Neural cell (in vitro differentiated cells): ENCODE measurements at regions not wholly inside any gene's neighbourhood (a gene's known extent, or its start where the extent isn't known, plus 50 kb on each side); places are given as distances from the start of the nearest gene placed in this dataset.

Source experiments
- H2AFZ ChIP-seq: fragments of 200-600, 300-800 bp; sonication (generic), shearing (Covaris generic); 2 replicates; pipeline ENCODE4 v1.6.0; 2014; ENCODE audit warnings: low read depth, mild to moderate bottlenecking, antibody characterized with exemption, low read length, moderate library complexity
- H3F3A ChIP-seq: fragments of 200-600 bp; shearing (Covaris generic); 2 replicates; pipeline ENCODE4 v1.6.1; 2016; ENCODE audit warnings: mild to moderate bottlenecking, moderate library complexity, mixed read lengths, antibody characterized with exemption, low read length; ENCODE audit not compliant: insufficient read depth, poor library complexity, severe bottlenecking
- H3K27ac ChIP-seq: fragments of 200-600, 300-800 bp; sonication (generic), shearing (Covaris generic); 2 replicates; pipeline ENCODE4 v1.5.1; 2014; ENCODE audit warnings: mild to moderate bottlenecking, low read length, moderate library complexity
- H3K27me3 ChIP-seq: fragments of 300-800, 200-600 bp; sonication (generic), shearing (Covaris generic); 2 replicates; pipeline ENCODE4 v1.6.0; 2014; ENCODE audit warnings: mild to moderate bottlenecking, low read depth, low read length, moderate library complexity; ENCODE audit not compliant: insufficient read depth
- H3K36me3 ChIP-seq: fragments of 300-800, 200-600 bp; sonication (generic), shearing (Covaris generic); 2 replicates; pipeline ENCODE4 v1.5.1; 2014; ENCODE audit warnings: mild to moderate bottlenecking, antibody characterized with exemption, low read length, moderate library complexity; ENCODE audit not compliant: insufficient read depth
- H3K4me2 ChIP-seq: fragments of 300-800, 200-600 bp; sonication (generic), shearing (Covaris generic); 2 replicates; pipeline ENCODE4 v1.6.0; 2014; ENCODE audit warnings: mild to moderate bottlenecking, low read length
- H3K4me3 ChIP-seq: fragments of 300-800, 200-600 bp; sonication (generic), shearing (Covaris generic); 2 replicates; pipeline ENCODE4 v1.5.1; 2014; ENCODE audit warnings: mild to moderate bottlenecking, low read length, moderate library complexity
- H3K79me2 ChIP-seq: fragments of 200-600 bp; shearing (Covaris generic); replicated peaks from 2 replicates; pipeline ENCODE4 v1.6.0; 2014; ENCODE audit warnings: mild to moderate bottlenecking, low read length, moderate library complexity; ENCODE audit not compliant: insufficient read depth
- H3K9ac ChIP-seq: fragments of 300-800, 200-600 bp; sonication (generic), shearing (Covaris generic); 2 replicates; pipeline ENCODE4 v1.6.1; 2016; ENCODE audit warnings: mild to moderate bottlenecking, low read length, mixed read lengths
- H3K9me2 ChIP-seq: fragments of 200-600 bp; shearing (Covaris generic); 2 replicates; pipeline ENCODE4 v1.6.1; 2016; ENCODE audit warnings: mild to moderate bottlenecking, low read length, mixed read lengths; ENCODE audit not compliant: insufficient read depth
- H3K9me3 ChIP-seq: fragments of 200-600, 300-800 bp; sonication (generic), shearing (Covaris generic); 2 replicates; pipeline ENCODE4 v1.6.1; 2016; ENCODE audit warnings: mild to moderate bottlenecking, mixed run types, low read length, moderate library complexity, mixed read lengths
- H4K20me1 ChIP-seq: fragments of 200-600 bp; shearing (Covaris generic); 2 replicates; pipeline ENCODE4 v1.6.1; 2016; ENCODE audit warnings: mild to moderate bottlenecking, mixed run types; ENCODE audit not compliant: insufficient read depth
- CTCF ChIP-seq: fragments of 450-650 bp; IDR thresholded peaks from 2 replicates; pipeline ENCODE4 v1.5.1; 2014; ENCODE audit warnings: antibody characterized with exemption, mild to moderate bottlenecking, moderate library complexity; ENCODE audit not compliant: poor library complexity, severe bottlenecking
- EP300 ChIP-seq: fragments of 450-650 bp; conservative IDR thresholded peaks from 2 replicates; pipeline ENCODE4 v1.6.1; 2014; ENCODE audit warnings: antibody characterized with exemption, mild to moderate bottlenecking, moderate library complexity; ENCODE audit not compliant: poor library complexity, severe bottlenecking
- EZH2 ChIP-seq: fragments of 200-600, 300-800 bp; shearing (Covaris generic), sonication (generic); IDR thresholded peaks from 2 replicates; pipeline ENCODE4 v1.6.1; 2014; ENCODE audit warnings: antibody characterized with exemption, low read length, borderline replicate concordance, mild to moderate bottlenecking; ENCODE audit not compliant: insufficient read depth, poor library complexity, severe bottlenecking
- MXI1 ChIP-seq: fragments of 450-650 bp; conservative IDR thresholded peaks from 2 replicates; pipeline ENCODE4 v1.6.1; 2014; ENCODE audit warnings: antibody characterized with exemption, mild to moderate bottlenecking; ENCODE audit not compliant: poor library complexity, severe bottlenecking
- POLR2AphosphoS5 ChIP-seq: IDR thresholded peaks from 2 replicates; pipeline ENCODE4 v1.6.1; 2012
- RAD21 ChIP-seq: fragments of 450-650 bp; conservative IDR thresholded peaks from 2 replicates; pipeline ENCODE4 v1.6.1; 2014; ENCODE audit warnings: antibody characterized with exemption, mild to moderate bottlenecking, moderate library complexity
- REST ChIP-seq: IDR thresholded peaks from 2 replicates; pipeline ENCODE4 v1.6.1; 2012; ENCODE audit warnings: borderline replicate concordance
- SMC3 ChIP-seq: fragments of 450-650 bp; conservative IDR thresholded peaks from 2 replicates; pipeline ENCODE4 v1.6.1; 2014; ENCODE audit warnings: antibody characterized with exemption, mild to moderate bottlenecking, moderate library complexity; ENCODE audit not compliant: poor library complexity
- TAF1 ChIP-seq: IDR thresholded peaks from 2 replicates; pipeline ENCODE4 v1.6.1; 2012; ENCODE audit warnings: low read depth

- Histone ChIP-seq H3K79me2 (no peaks in the 10 kb centered on the region), H3K36me3 (no peaks in the 10 kb centered on the region), H3K27ac (no peak overlapping the region), H3K4me3 (no peak overlapping the region), H3F3A (no peaks in the 10 kb centered on the region), H3K9ac (no peak overlapping the region), H3K4me2 (no peak overlapping the region), H3K9me3 (no peaks in the 10 kb centered on the region), H4K20me1 (no peaks in the 10 kb centered on the region), H3K27me3 (no peaks in the 10 kb centered on the region), H3K9me2 (no peaks in the 10 kb centered on the region), H2AFZ (no peak overlapping the region)
- TF ChIP-seq TAF1, result no peak
- TF ChIP-seq EZH2, result no peak
- TF ChIP-seq CTCF, result no peak
- no peak for TF ChIP-seq MXI1
- TF ChIP-seq EP300, result no peak
- no peak for TF ChIP-seq POLR2AphosphoS5
- no peak for TF ChIP-seq RAD21
- no peak for TF ChIP-seq SMC3
- TF ChIP-seq REST, result no peak
These were observed 62.8 kb upstream of the KDM7A start for GRCh38 chr7:140239653-140239935.

GRCh38 chr7:140238778-140239652 is 62.2 kb upstream of the KDM7A start:
- no peaks in the 10 kb centered on the region for H3K36me3 ChIP-seq
- no peaks in the 10 kb centered on the region for H3K9me2 ChIP-seq
- H3K27ac ChIP-seq, result no peak overlapping the region
- no peaks in the 10 kb centered on the region for H3K27me3 ChIP-seq
- no peak overlapping the region for H3K9ac ChIP-seq
- H2AFZ ChIP-seq, result no peak overlapping the region
- no peaks in the 10 kb centered on the region for H3K9me3 ChIP-seq
- TF ChIP-seq MXI1 (no peak), POLR2AphosphoS5 (no peak), EZH2 (no peak), REST (no peak), SMC3 (no peak), RAD21 (no peak), TAF1 (no peak), EP300 (no peak), CTCF (no peak)
- no peak overlapping the region for H3K4me3 ChIP-seq
- H3K79me2 ChIP-seq, result no peaks in the 10 kb centered on the region
- no peaks in the 10 kb centered on the region for H4K20me1 ChIP-seq
- no peaks in the 10 kb centered on the region for H3F3A ChIP-seq
- H3K4me2 ChIP-seq, result no peak overlapping the region
